A673 (cell line): ENCODE measurements at regions not wholly inside any gene's neighbourhood (a gene's known extent, or its start where the extent isn't known, plus 50 kb on each side); places are given as distances from the start of the nearest gene placed in this dataset.

Experiments
- BruUV-seq: library from RNA; stranded (reverse); fragments of 400-500 nt; replicated peaks from 2 replicates; lab custom pipeline; 2021; lab: Mats Ljungman, UMichigan
- CTCF ChIA-PET: fragments of 300-600 bp; sonication (Branson Sonifier 250); formaldehyde crosslinking; loops from one replicate; lab custom pipeline; 2022; ENCODE audit warnings: antibody characterized with exemption; lab: Charles Lee
- POLR2A ChIA-PET: fragments of 300-600 bp; sonication (Branson Sonifier 250); formaldehyde crosslinking; loops from one replicate; lab custom pipeline; 2022; ENCODE audit warnings: antibody characterized with exemption; ENCODE audit not compliant: low non-redundant PET; lab: Charles Lee
- DNase-seq: peaks from one replicate; pipeline ENCODE4 v3.0.0-alpha.2; 2015; ENCODE audit warnings: low spot score
- H3K27ac ChIP-seq: fragments of 200-600 bp; sonication (generic); 2 replicates; pipeline ENCODE4 v1.5.1; 2016; ENCODE audit warnings: mixed run types, low read depth, mild to moderate bottlenecking, mixed read lengths, antibody characterized with exemption, low read length; ENCODE audit not compliant: poor library complexity, severe bottlenecking
- H3K27me3 ChIP-seq: fragments of 200-600 bp; sonication (generic); replicated peaks from 2 replicates; pipeline ENCODE4 v1.6.1; 2017; ENCODE audit warnings: mixed run types, low read depth, mild to moderate bottlenecking, mixed read lengths, antibody characterized with exemption, low read length; ENCODE audit not compliant: insufficient read depth, poor library complexity
- H3K36me3 ChIP-seq: fragments of 200-600 bp; sonication (generic); 2 replicates; pipeline ENCODE4 v1.6.1; 2016; ENCODE audit warnings: mixed run types, mild to moderate bottlenecking, mixed read lengths, antibody characterized with exemption, low read length; ENCODE audit not compliant: insufficient read depth, poor library complexity, severe bottlenecking
- H3K4me1 ChIP-seq: fragments of 200-600 bp; sonication (generic); 2 replicates; pipeline ENCODE4 v1.6.1; 2017; ENCODE audit warnings: mixed run types, mild to moderate bottlenecking, mixed read lengths, antibody characterized with exemption, low read length; ENCODE audit not compliant: insufficient read depth, poor library complexity, severe bottlenecking
- H3K4me3 ChIP-seq: fragments of 200-600 bp; sonication (generic); 2 replicates; pipeline ENCODE4 v1.5.1; 2016; ENCODE audit warnings: low read depth, mixed run types, mild to moderate bottlenecking, mixed read lengths, low read length; ENCODE audit not compliant: poor library complexity, severe bottlenecking
- H3K9me3 ChIP-seq: fragments of 200-600 bp; sonication (generic); 2 replicates; pipeline ENCODE4 v1.6.1; 2016; ENCODE audit warnings: mixed run types, low read depth, mild to moderate bottlenecking, mixed read lengths, antibody characterized with exemption, low read length; ENCODE audit not compliant: poor library complexity, severe bottlenecking
- EZH2 ChIP-seq: fragments of 200-600 bp; sonication (generic); IDR thresholded peaks from 2 replicates; pipeline ENCODE4 v1.6.1; 2017; ENCODE audit warnings: borderline replicate concordance, low read depth, mild to moderate bottlenecking, mixed read lengths, antibody characterized with exemption, low read length; ENCODE audit not compliant: poor library complexity, severe bottlenecking
- intact Hi-C: fragments of 100-400 bp; cut with micrococcal nuclease; formaldehyde crosslinking; loops from one replicate; pipeline ENCODE4 v1.10.0; 2022; ENCODE audit not compliant: unreplicated experiment
- TF ChIP-seq, protein P1 (sequence below): fragments of 300-800, 200-600 bp; sonication (generic); conservative IDR thresholded peaks from 2 replicates; pipeline ENCODE4 v1.5.1; 2017; ENCODE audit warnings: low read depth, mild to moderate bottlenecking, antibody characterized with exemption, low read length, moderate library complexity, mixed read lengths

DNA sequence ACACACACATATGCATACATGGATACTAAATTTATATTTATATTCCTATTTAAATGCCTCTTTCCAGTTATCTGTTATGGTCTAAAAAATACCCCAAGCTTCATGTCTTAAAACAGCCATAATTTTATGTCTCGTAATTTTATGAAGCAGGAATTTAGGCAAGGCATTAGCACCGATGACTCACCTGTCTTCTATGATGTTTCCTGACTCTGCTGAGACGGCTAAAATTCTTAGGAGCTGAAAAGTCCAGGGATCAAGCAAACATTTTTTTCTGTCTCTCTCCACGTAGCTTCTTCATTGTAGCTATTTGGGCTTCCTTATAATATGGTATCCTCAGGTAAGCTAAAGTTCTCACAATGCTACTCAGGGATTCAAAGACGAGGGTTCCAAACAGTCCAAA, 930.3 kb downstream of the STIM2 start:
- no peak for DNase-seq
- Histone ChIP-seq H3K36me3 (no peaks in the 10 kb centered on the region), H3K4me1 (no peaks in the 10 kb centered on the region), H3K27ac (no peak overlapping the region), H3K27me3 (no peaks in the 10 kb centered on the region), H3K9me3 (no peaks in the 10 kb centered on the region), H3K4me3 (no peak overlapping the region)
- TF ChIP-seq, protein P1, sequence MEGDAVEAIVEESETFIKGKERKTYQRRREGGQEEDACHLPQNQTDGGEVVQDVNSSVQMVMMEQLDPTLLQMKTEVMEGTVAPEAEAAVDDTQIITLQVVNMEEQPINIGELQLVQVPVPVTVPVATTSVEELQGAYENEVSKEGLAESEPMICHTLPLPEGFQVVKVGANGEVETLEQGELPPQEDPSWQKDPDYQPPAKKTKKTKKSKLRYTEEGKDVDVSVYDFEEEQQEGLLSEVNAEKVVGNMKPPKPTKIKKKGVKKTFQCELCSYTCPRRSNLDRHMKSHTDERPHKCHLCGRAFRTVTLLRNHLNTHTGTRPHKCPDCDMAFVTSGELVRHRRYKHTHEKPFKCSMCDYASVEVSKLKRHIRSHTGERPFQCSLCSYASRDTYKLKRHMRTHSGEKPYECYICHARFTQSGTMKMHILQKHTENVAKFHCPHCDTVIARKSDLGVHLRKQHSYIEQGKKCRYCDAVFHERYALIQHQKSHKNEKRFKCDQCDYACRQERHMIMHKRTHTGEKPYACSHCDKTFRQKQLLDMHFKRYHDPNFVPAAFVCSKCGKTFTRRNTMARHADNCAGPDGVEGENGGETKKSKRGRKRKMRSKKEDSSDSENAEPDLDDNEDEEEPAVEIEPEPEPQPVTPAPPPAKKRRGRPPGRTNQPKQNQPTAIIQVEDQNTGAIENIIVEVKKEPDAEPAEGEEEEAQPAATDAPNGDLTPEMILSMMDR: no peak
- no peak for TF ChIP-seq EZH2
- no TSS peak for BruUV-seq
- ChIA-PET CTCF (no interaction called here), POLR2A (no interaction called here)
- intact Hi-C loops: no loop called here

DNA sequence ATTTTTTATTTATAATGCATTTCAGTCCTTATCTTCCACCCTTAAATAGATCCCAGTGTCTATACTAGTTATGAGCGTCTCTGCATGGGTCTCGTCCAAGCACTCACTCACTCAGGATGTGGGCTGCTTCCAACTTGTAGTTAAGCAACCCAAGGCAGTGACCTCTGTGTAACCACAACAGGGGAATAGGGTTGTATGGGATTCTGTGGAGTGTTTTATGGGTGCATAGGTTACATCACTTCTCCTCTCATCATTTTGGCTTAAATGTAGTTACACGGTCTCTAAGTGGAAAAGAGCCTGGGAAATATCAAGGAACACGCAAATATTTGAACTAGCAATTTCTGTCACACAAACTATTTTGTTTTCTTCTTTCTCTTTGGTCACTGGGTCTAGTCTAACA, 931.0 kb downstream of the STIM2 start:
- no peaks in the 10 kb centered on the region for H3K36me3 ChIP-seq
- H3K27ac ChIP-seq: no peak overlapping the region
- POLR2A ChIA-PET: no interaction called here
- H3K4me3 ChIP-seq: no peak overlapping the region
- BruUV-seq: no TSS peak
- H3K4me1 ChIP-seq: no peaks in the 10 kb centered on the region
- H3K9me3 ChIP-seq: no peaks in the 10 kb centered on the region
- intact Hi-C loops: no loop called here
- TF ChIP-seq EZH2: no peak
- TF ChIP-seq, protein P1: no peak
- no peaks in the 10 kb centered on the region for H3K27me3 ChIP-seq
- no peak for DNase-seq
- CTCF ChIA-PET: no interaction called here

DNA sequence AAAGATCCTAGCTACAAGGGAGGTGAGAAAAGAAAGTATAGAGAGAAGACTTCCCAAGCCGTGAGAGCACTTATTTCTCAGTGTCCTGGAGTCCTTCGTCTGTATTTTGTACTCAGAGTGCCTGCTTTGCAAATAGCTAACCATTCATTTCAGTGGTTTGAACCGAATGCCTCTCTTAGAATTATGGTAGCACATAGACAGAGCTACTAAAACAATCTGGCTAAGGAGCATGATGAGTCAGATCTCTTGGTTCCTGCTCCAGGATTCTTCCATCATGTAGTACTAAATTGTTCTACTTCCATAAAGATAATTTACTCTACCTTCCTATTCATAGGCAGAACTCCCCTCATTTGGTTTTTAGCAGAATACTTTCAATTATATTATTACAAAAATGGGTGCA, 946.6 kb downstream of the STIM2 start:
- ChIA-PET POLR2A (no interaction called here), CTCF (no interaction called here)

More for the DNA sequence above, 946.6 kb downstream of the STIM2 start:
- BruUV-seq: no TSS peak
- Histone ChIP-seq H3K27me3 (no peaks in the 10 kb centered on the region), H3K4me3 (no peak overlapping the region), H3K9me3 (no peaks in the 10 kb centered on the region), H3K36me3 (no peaks in the 10 kb centered on the region), H3K4me1 (no peaks in the 10 kb centered on the region), H3K27ac (no peak overlapping the region)
- intact Hi-C loops: no loop called here
- no peak for DNase-seq
- TF ChIP-seq, protein P1: no peak
- no peak for TF ChIP-seq EZH2
